ENCODE measurements at regions not wholly inside any gene's neighbourhood (a gene's known extent, or its start where the extent isn't known, plus 50 kb on each side); places are given as distances from the start of the nearest gene placed in this dataset.
"Not testable (repeated sequence)": the region's sequence is repeated elsewhere in the genome, so short reads cannot be mapped to it uniquely, and the experiment has no call there.

DNA sequence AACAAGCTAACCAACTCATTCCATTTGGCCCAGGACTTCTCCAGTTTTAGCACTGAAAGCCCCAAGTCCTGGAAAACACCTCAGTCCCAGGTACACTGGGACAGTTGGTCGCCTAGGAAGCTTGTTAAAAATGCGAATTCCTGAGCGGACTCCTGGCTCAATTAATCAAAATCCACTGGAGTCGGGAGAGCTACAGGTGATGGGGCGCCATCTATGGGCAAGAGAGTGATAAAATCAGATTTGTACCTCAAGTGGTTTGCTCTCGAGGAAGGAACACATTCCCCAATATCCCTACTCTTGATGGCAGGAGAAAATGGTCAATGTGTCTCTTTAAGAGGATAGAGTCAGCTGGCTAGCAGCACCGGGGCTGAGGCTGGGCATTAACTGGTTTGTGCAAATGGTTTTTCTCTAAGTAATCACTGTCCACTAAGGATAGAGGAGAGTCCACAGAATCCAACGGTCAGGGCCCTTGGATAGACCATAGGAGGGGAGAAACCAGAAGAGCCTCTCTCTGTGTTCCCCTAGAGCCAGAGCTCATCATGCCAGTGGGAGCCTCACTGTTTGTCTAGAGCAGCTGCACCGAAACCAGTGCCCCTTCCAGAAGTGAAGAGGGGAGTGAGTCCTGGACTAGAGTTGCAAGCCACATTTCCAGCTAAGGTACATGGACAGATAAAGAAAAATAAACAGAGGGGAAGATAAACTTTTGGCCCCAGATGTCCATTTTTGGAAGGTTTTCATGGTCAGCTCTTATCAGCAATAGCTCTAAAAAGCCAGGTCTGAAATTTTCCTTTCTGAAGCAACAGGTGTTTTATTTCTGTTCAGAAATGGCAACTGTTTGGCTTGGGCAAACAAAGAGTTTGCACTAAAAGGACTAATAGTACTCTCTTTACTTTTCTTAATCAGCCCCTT is 148.5 kb downstream of the TENT5C start:
- Histone ChIP-seq H3K36me3 (ENCODE audit: control insufficient read depth in 2 of 2, insufficient read depth in 2 of 2, low read length in 2 of 2) (no peaks in the 10 kb centered on the region), H3K27ac (ENCODE audit: low read length) (no peak overlapping the region), H3K4me3 (ENCODE audit: low read length in 2 of 2) (peak overlapping the region; percentile 5 to 67), H3K9me3 (ENCODE audit: control insufficient read depth in 2 of 2, low read length in 2 of 2) (no peaks in the 10 kb centered on the region), H3K27me3 (ENCODE audit: control insufficient read depth in 1 of 2, insufficient read depth in 2 of 2, low read length in 2 of 2) (no peaks in the 10 kb centered on the region), H3K9ac (ENCODE audit: low read length in 2 of 2) (peak overlapping the region in 1 of 2 donors; percentile 30), H3K4me1 (ENCODE audit: control insufficient read depth, insufficient read depth, low read length) (peaks cover 13% of the 10 kb centered on the region)

- Histone ChIP-seq H3K27me3 (ENCODE audit: control insufficient read depth in 1 of 2, insufficient read depth in 2 of 2, low read length in 2 of 2) (no peaks in the 10 kb centered on the region), H3K9ac (ENCODE audit: low read length in 2 of 2) (no peak overlapping the region), H3K27ac (ENCODE audit: low read length) (no peak overlapping the region), H3K9me3 (ENCODE audit: control insufficient read depth in 2 of 2, low read length in 2 of 2) (no peaks in the 10 kb centered on the region), H3K4me3 (ENCODE audit: low read length in 2 of 2) (no peak overlapping the region), H3K36me3 (ENCODE audit: control insufficient read depth in 2 of 2, insufficient read depth in 2 of 2, low read length in 2 of 2) (no peaks in the 10 kb centered on the region), H3K4me1 (ENCODE audit: control insufficient read depth, insufficient read depth, low read length) (peaks cover 13% of the 10 kb centered on the region)
Observed at GRCh38 chr1:117757668-117758067, 151.8 kb downstream of the TENT5C start.

GRCh38 chr1:117758444-117759316 is 152.8 kb downstream of the TENT5C start:
- Histone ChIP-seq H3K36me3 (ENCODE audit: control insufficient read depth in 2 of 2, insufficient read depth in 2 of 2, low read length in 2 of 2) (no peaks in the 10 kb centered on the region), H3K9ac (ENCODE audit: low read length in 2 of 2) (peak overlapping the region; percentile 37 to 62), H3K4me1 (ENCODE audit: control insufficient read depth, insufficient read depth, low read length) (peaks cover 8% of the 10 kb centered on the region), H3K27ac (ENCODE audit: low read length) (no peak overlapping the region), H3K4me3 (ENCODE audit: low read length in 2 of 2) (peak overlapping the region; percentile 72 to 76), H3K27me3 (ENCODE audit: control insufficient read depth in 1 of 2, insufficient read depth in 2 of 2, low read length in 2 of 2) (no peaks in the 10 kb centered on the region), H3K9me3 (ENCODE audit: control insufficient read depth in 2 of 2, low read length in 2 of 2) (no peaks in the 10 kb centered on the region)

GRCh38 chr1:117759535-117759934 is 153.7 kb downstream of the TENT5C start:
- H3K9ac ChIP-seq (ENCODE audit: low read length in 2 of 2), result no peak overlapping the region
- no peak overlapping the region for H3K4me3 ChIP-seq (ENCODE audit: low read length in 2 of 2)
- no peaks in the 10 kb centered on the region for H3K9me3 ChIP-seq (ENCODE audit: control insufficient read depth in 2 of 2, low read length in 2 of 2)
- H3K27me3 ChIP-seq (ENCODE audit: control insufficient read depth in 1 of 2, insufficient read depth in 2 of 2, low read length in 2 of 2), result no peaks in the 10 kb centered on the region
- no peak overlapping the region for H3K27ac ChIP-seq (ENCODE audit: low read length)
- peaks cover 8% of the 10 kb centered on the region for H3K4me1 ChIP-seq (ENCODE audit: control insufficient read depth, insufficient read depth, low read length)
- H3K36me3 ChIP-seq (ENCODE audit: control insufficient read depth in 2 of 2, insufficient read depth in 2 of 2, low read length in 2 of 2), result no peaks in the 10 kb centered on the region

DNA sequence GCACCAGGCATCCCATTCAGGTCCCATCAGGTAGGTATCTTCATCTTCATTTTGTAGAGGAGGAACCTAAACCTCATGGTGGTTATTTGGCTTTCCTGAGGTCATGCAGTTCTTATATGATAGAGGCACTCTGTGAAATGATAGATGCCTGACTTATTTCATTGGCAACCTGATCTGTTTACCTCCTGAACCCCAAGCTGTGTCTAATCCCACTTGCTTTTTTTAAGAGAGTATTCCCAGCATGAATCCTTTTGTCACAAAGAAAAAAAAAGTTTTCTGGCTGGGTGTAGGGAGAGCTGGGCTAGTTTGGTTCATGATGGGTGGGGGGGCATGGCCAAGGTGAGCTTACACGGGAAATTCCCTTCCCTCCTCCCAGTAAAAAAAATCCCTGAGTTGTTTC is 154.2 kb downstream of the TENT5C start:
- Histone ChIP-seq H3K4me3 (ENCODE audit: low read length in 2 of 2) (no peak overlapping the region), H3K4me1 (ENCODE audit: control insufficient read depth, insufficient read depth, low read length) (peaks cover 8% of the 10 kb centered on the region), H3K27me3 (ENCODE audit: control insufficient read depth in 1 of 2, insufficient read depth in 2 of 2, low read length in 2 of 2) (no peaks in the 10 kb centered on the region), H3K36me3 (ENCODE audit: control insufficient read depth in 2 of 2, insufficient read depth in 2 of 2, low read length in 2 of 2) (no peaks in the 10 kb centered on the region), H3K9me3 (ENCODE audit: control insufficient read depth in 2 of 2, low read length in 2 of 2) (no peaks in the 10 kb centered on the region), H3K9ac (ENCODE audit: low read length in 2 of 2) (no peak overlapping the region), H3K27ac (ENCODE audit: low read length) (no peak overlapping the region)

- H3K9me3 ChIP-seq (ENCODE audit: control insufficient read depth in 2 of 2, low read length in 2 of 2), result no peaks in the 10 kb centered on the region
- H3K36me3 ChIP-seq (ENCODE audit: control insufficient read depth in 2 of 2, insufficient read depth in 2 of 2, low read length in 2 of 2), result no peaks in the 10 kb centered on the region
- no peak overlapping the region for H3K27ac ChIP-seq (ENCODE audit: low read length)
- no peaks in the 10 kb centered on the region for H3K27me3 ChIP-seq (ENCODE audit: control insufficient read depth in 1 of 2, insufficient read depth in 2 of 2, low read length in 2 of 2)
- H3K4me1 ChIP-seq (ENCODE audit: control insufficient read depth, insufficient read depth, low read length), result peaks cover 8% of the 10 kb centered on the region
- no peak overlapping the region for H3K4me3 ChIP-seq (ENCODE audit: low read length in 2 of 2)
- H3K9ac ChIP-seq (ENCODE audit: low read length in 2 of 2), result no peak overlapping the region
Observed at GRCh38 chr1:117760485-117760884, 154.6 kb downstream of the TENT5C start.

DNA sequence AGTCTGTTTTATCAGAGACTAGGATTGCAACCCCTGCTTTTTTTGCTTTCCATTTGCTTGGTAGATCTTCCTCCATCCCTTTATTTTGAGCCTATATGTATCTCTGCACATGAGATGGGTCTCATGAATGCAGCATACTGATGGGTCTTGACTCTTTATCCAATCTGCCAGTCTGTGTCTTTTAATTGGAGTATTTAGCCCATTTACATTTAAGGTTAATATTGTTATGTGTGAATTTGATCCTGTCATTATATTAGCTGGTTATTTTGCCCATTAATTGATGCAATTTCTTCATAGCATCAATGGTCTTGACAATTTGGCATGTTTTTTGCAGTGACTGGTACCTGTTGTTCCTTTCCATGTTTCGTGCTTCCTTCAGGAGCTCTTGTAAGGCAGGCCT is 161.7 kb downstream of the GDAP2 start:
- not testable (repeated sequence) for H3K9ac ChIP-seq (ENCODE audit: low read length in 2 of 2); H3K4me1 ChIP-seq (ENCODE audit: control insufficient read depth, insufficient read depth, low read length); H3K27me3 ChIP-seq (ENCODE audit: control insufficient read depth in 1 of 2, insufficient read depth in 2 of 2, low read length in 2 of 2); H3K4me3 ChIP-seq (ENCODE audit: low read length in 2 of 2); H3K36me3 ChIP-seq (ENCODE audit: control insufficient read depth in 2 of 2, insufficient read depth in 2 of 2, low read length in 2 of 2); H3K27ac ChIP-seq (ENCODE audit: low read length); H3K9me3 ChIP-seq (ENCODE audit: control insufficient read depth in 2 of 2, low read length in 2 of 2)

- peaks cover 2 to 7% of the 10 kb centered on the region in 2 donors for H3K9me3 ChIP-seq (ENCODE audit: control insufficient read depth in 2 of 2, low read length in 2 of 2)
- no peaks in the 10 kb centered on the region for H3K4me1 ChIP-seq (ENCODE audit: control insufficient read depth, insufficient read depth, low read length)
Observed at GRCh38 chr1:117770981-117771531, 158.4 kb downstream of the GDAP2 start.

DNA sequence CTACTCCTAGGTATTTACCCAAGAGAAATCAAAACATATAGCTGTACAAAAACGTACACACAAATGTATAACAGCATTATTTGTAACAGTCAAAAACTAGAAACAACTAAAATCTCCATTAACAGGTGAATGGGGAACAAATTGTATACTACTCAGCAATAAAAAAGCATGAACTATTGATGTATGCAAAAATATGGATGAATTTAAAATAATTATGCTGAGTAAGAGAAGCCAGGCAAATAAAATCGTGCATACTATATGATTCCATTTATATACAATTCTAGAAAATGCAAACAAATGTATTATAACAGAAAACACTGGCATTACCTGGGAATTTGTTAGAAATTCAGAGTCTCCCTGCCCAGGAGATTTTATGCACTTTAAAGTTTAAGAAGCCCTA is 150.1 kb downstream of the GDAP2 start:
- H3K4me3 ChIP-seq (ENCODE audit: low read length in 2 of 2), result no peak overlapping the region

More at GRCh38 chr1:117770981-117771531, 158.4 kb downstream of the GDAP2 start:
- Histone ChIP-seq H3K36me3 (ENCODE audit: control insufficient read depth in 2 of 2, insufficient read depth in 2 of 2, low read length in 2 of 2) (no peaks in the 10 kb centered on the region), H3K9ac (ENCODE audit: low read length in 2 of 2) (no peak overlapping the region), H3K27me3 (ENCODE audit: control insufficient read depth in 1 of 2, insufficient read depth in 2 of 2, low read length in 2 of 2) (no peaks in the 10 kb centered on the region), H3K4me3 (ENCODE audit: low read length in 2 of 2) (no peak overlapping the region), H3K27ac (ENCODE audit: low read length) (no peak overlapping the region)

GRCh38 chr1:117780687-117781475 is 148.5 kb downstream of the GDAP2 start:
- Histone ChIP-seq H3K9ac (ENCODE audit: low read length in 2 of 2) (no peak overlapping the region), H3K9me3 (ENCODE audit: control insufficient read depth in 2 of 2, low read length in 2 of 2) (no peaks in the 10 kb centered on the region), H3K27me3 (ENCODE audit: control insufficient read depth in 1 of 2, insufficient read depth in 2 of 2, low read length in 2 of 2) (no peaks in the 10 kb centered on the region), H3K4me1 (ENCODE audit: control insufficient read depth, insufficient read depth, low read length) (no peaks in the 10 kb centered on the region), H3K36me3 (ENCODE audit: control insufficient read depth in 2 of 2, insufficient read depth in 2 of 2, low read length in 2 of 2) (no peaks in the 10 kb centered on the region), H3K4me3 (ENCODE audit: low read length in 2 of 2) (no peak overlapping the region), H3K27ac (ENCODE audit: low read length) (no peak overlapping the region)

More for the DNA sequence above, 150.1 kb downstream of the GDAP2 start:
- H3K27ac ChIP-seq (ENCODE audit: low read length), result no peak overlapping the region
- H3K36me3 ChIP-seq (ENCODE audit: control insufficient read depth in 2 of 2, insufficient read depth in 2 of 2, low read length in 2 of 2), result no peaks in the 10 kb centered on the region
- H3K4me1 ChIP-seq (ENCODE audit: control insufficient read depth, insufficient read depth, low read length), result no peaks in the 10 kb centered on the region
- no peak overlapping the region for H3K9ac ChIP-seq (ENCODE audit: low read length in 2 of 2)
- no peaks in the 10 kb centered on the region for H3K9me3 ChIP-seq (ENCODE audit: control insufficient read depth in 2 of 2, low read length in 2 of 2)
- H3K27me3 ChIP-seq (ENCODE audit: control insufficient read depth in 1 of 2, insufficient read depth in 2 of 2, low read length in 2 of 2), result no peaks in the 10 kb centered on the region
